ENCODE measurements at regions not wholly inside any gene's neighbourhood (a gene's known extent, or its start where the extent isn't known, plus 50 kb on each side); places are given as distances from the start of the nearest gene placed in this dataset.

DNA sequence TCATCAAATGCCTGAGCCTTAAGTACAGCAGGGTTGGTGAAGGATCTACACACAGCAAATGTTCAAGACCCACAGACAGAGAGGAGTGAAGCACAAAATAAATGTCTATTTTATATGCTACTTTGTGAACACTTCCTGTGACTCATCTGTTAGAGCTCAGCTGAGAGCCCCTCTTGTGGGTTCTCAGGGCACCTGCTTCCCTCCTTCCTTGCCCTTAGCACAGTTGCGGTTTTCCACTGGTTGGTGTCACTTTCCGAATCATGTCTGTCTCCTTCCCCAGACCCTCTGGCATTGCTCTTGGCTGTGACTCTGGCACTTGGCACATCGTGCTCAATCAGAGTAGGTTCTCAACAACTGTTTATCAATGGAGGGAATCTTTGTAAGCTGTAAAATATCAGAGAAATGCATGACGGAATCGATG is 128.5 kb upstream of the STC2 start:
- no peak for TF ChIP-seq POLR2A (IDR thresholded peaks at IDR 0.05)
- TF ChIP-seq, protein P1, sequence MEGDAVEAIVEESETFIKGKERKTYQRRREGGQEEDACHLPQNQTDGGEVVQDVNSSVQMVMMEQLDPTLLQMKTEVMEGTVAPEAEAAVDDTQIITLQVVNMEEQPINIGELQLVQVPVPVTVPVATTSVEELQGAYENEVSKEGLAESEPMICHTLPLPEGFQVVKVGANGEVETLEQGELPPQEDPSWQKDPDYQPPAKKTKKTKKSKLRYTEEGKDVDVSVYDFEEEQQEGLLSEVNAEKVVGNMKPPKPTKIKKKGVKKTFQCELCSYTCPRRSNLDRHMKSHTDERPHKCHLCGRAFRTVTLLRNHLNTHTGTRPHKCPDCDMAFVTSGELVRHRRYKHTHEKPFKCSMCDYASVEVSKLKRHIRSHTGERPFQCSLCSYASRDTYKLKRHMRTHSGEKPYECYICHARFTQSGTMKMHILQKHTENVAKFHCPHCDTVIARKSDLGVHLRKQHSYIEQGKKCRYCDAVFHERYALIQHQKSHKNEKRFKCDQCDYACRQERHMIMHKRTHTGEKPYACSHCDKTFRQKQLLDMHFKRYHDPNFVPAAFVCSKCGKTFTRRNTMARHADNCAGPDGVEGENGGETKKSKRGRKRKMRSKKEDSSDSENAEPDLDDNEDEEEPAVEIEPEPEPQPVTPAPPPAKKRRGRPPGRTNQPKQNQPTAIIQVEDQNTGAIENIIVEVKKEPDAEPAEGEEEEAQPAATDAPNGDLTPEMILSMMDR (IDR thresholded peaks at IDR 0.05): no peak
